Breast epithelium (tissue), 3 donors: ENCODE measurements at regions not wholly inside any gene's neighbourhood (a gene's known extent, or its start where the extent isn't known, plus 50 kb on each side); places are given as distances from the start of the nearest gene placed in this dataset.

ENCODE experiments used
- CTCF ChIP-seq, 3 donors: fragments of 450-650 bp; IDR thresholded peaks; one replicate each; pipeline ENCODE4 v1.5.1; 2016 to 2017; ENCODE audit warnings: antibody characterized with exemption in 3 of 3, mild to moderate bottlenecking in 3 of 3, moderate library complexity in 3 of 3
- POLR2A ChIP-seq: fragments of 450-650 bp; IDR thresholded peaks from one replicate; pipeline ENCODE4 v1.6.1; 2016; ENCODE audit warnings: antibody characterized with exemption, mild to moderate bottlenecking, moderate library complexity
- POLR2AphosphoS5 ChIP-seq, 3 donors: sonication (generic); formaldehyde crosslinking; IDR thresholded peaks; one replicate each; pipeline ENCODE4 v1.6.1; 2017; ENCODE audit warnings: antibody characterized with exemption in 3 of 3

GRCh38 chr7:46485481-46486065 is 564.5 kb upstream of the IGFBP3 start:
- no peak for TF ChIP-seq CTCF (IDR thresholded peaks at IDR 0.05)
- no peak for TF ChIP-seq POLR2A
- no peak for TF ChIP-seq POLR2AphosphoS5 (IDR thresholded peaks at IDR 0.05)
